AG09319 (cell line): ENCODE measurements at regions not wholly inside any gene's neighbourhood (a gene's known extent, or its start where the extent isn't known, plus 50 kb on each side); places are given as distances from the start of the nearest gene placed in this dataset.
"Not testable (repeated sequence)": the region's sequence is repeated elsewhere in the genome, so short reads cannot be mapped to it uniquely, and the experiment has no call there.

Experiments
- DNase-seq: peaks from one replicate; pipeline ENCODE4 v3.0.0-alpha.2; 2010; ENCODE audit warnings: low read depth; ENCODE audit errors: extremely low read depth
- TF ChIP-seq, protein P1 (sequence below): IDR thresholded peaks from 2 replicates; pipeline ENCODE4 v1.5.1; 2011; ENCODE audit warnings: low read depth, mild to moderate bottlenecking, inconsistent platforms, low read length, moderate library complexity

DNA sequence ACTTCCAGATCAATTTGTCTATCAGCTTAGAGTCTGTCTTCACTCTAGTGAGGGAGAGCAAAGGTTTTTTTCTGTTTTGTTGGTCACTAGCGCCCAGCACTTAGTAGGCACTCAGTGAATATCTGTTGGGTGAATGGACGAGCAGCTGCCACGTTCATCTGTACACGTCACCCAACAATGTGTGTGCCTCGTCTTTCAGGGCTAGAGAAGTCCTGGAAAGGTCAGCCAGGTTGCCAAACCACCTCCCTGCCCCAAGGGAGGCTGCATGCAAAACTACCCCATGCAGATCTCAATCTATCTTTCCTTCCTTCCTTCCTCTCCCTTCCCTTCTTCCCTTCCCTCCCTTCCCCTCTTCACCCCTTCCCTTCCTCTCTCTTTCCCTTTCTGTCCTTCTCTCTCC lies 340.9 kb downstream of the SOX9 start:
- TF ChIP-seq, protein P1, sequence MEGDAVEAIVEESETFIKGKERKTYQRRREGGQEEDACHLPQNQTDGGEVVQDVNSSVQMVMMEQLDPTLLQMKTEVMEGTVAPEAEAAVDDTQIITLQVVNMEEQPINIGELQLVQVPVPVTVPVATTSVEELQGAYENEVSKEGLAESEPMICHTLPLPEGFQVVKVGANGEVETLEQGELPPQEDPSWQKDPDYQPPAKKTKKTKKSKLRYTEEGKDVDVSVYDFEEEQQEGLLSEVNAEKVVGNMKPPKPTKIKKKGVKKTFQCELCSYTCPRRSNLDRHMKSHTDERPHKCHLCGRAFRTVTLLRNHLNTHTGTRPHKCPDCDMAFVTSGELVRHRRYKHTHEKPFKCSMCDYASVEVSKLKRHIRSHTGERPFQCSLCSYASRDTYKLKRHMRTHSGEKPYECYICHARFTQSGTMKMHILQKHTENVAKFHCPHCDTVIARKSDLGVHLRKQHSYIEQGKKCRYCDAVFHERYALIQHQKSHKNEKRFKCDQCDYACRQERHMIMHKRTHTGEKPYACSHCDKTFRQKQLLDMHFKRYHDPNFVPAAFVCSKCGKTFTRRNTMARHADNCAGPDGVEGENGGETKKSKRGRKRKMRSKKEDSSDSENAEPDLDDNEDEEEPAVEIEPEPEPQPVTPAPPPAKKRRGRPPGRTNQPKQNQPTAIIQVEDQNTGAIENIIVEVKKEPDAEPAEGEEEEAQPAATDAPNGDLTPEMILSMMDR: no peak
- no peak for DNase-seq

DNA sequence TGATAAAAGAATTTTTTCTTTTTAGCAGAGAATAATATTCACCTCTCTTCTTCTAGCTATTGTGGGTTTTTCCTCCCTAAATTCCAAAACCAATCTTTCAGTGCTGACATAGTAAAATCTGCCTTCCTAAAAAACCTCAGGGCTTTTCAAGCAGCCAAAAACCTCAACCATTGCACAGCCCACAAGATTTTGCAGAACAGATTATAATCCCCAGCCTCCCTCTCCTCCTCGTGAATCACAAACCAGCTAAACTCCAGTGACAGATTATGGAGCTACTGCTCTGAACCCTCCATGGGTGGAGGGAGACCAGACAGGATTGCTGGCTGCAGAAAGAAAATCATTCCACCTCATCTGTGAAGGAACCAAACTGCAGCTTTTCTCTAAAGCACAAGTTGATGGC lies 341.6 kb downstream of the SOX9 start:
- TF ChIP-seq, protein P1: no peak
- no peak for DNase-seq

DNA sequence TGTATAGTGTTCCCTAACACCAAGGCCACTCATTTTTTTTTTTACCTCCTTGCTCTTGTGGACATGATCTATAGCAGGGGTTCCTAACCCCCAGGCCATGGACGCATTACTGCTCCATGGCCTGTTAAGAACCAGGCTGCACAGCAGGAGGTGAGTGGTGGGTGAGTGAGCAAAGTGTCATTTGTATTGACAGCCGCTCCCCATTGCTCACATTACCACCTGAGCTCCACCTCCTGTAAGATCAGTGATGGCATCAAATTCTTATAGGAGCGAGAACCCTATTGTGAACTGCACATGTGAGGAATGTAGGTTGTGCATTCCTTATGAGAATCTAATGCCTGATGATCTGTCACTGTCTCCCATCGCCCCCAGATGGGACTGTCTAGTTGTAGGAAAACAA lies 342.0 kb downstream of the SOX9 start:
- TF ChIP-seq, protein P1: no peak
- DNase-seq: no peak

DNA sequence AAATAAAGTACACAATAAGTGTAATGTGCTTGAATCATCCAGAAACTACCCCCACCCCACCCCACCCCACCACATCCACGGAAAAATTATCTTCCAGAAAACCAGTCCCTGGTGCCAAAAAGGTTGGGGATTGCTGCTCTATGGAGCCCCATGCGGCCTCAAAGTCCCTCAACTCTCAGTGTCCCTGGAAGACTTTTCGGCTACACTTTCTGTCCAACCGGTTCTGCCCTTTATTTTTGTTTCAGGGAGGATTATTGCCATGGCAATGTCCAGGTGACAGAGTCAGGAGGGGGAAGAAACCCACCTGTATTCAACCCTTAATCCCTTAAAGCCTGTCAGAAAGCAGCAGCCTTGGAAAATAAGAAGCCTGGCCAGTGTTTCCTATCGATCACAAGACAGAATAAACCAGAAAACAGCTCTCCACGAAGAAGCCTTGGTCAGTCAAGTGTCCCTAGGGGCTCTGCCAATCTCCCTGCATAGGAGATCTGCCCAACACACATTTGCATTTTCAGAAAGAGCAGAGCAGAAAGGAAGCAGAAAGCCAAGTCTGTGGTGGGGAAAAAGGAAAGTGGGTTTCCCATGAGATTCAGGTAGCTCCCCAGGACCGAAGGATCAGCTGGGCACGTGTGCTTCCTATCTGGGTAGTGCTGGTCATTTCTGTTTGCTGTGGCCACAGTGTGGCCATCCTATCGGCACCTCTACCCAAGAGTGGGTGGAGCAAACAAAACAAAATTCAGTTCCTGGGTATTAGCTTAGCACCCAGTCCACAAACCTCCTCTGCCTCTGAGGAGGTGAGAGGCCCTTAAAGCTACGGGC lies 342.7 kb downstream of the SOX9 start:
- TF ChIP-seq, protein P1: no peak
- no peak for DNase-seq

DNA sequence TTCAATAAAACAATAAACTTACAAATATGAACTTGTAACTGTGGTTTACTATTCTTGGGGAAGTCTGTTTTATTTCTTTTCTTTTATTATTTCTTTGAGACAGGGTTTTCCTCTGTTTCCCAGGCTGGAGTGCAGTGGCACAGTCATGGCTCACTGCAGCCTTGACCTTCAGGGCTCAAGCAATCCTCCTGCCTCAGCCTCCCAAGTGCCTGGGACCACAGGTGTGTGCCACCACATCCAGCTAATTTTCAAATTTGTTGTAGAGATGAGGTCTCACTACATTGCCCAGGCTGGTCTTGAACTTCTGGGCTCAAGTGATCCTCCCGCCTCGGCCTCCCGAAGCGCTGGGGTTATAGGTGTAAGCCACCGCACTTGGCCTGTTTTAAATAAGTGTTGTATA lies 343.4 kb downstream of the SOX9 start:
- DNase-seq: not testable (repeated sequence)

DNA sequence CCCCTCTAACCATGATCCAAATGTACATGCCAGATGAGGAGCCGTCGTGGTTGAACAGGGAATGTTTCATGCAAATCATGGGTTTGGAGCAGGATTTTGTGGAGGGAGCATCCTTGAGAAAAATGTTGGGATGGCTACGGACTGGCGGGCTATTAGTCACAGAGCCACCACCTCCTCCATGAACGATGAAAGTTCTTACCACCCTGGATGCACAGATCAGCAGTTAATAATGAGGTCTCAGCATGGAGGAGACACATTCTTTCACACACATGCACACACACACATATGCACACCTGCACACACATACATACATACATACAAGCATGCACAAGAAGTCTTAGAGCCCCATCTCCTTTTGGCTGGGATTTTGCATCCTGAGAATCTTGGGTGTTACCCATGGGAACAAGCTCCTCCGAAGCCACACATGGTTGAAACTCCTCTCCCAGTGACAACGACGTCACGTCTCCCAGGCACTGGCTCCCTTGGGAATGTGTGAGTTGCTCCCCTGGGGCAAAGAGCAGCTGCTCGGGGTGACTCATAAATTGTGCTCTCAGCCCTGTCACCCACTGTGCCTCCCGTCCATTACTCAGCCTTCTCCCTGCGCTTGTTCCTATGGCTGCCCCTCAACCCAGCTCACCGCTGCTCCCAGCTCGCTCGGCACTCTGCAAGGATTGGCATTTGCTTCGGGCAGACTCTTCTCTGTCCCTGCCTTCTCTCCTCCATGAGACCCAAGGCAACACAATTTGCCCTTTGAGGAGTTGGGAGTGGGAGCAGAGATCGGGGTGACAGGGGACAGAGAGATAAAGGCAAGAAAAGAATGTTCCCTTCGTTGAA lies 344.6 kb downstream of the SOX9 start:
- TF ChIP-seq, protein P1: no peak
- peak; percentile 10 for DNase-seq

DNA sequence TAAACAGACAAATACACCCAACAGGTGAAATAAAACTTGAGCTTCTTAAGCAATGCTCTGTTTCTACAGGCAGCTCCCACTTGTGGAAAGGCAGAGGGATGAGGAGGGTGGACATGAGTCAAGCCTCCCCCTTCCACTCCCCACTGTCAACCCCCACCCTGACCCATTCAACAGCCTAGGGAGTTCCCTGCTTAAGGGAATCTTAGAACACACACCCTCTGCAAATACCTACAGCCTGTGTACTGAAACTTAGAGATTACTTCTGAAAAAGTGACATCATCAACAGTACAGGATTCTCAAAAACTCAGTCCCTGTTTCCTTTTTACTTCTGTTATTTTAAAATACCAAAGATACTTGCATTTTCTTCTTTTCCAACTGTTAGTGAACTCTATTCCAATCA lies 345.4 kb downstream of the SOX9 start:
- TF ChIP-seq, protein P1: no peak
- DNase-seq: no peak
